T-cell (primary cell): ENCODE measurements at regions not wholly inside any gene's neighbourhood (a gene's known extent, or its start where the extent isn't known, plus 50 kb on each side); places are given as distances from the start of the nearest gene placed in this dataset.

Experiments used
- ATAC-seq, 4 experiments: fragments of 200-7000 bp in 3 of 4; fragments of 150-1000 bp in 1 of 4; cut with Tn5 transposase; replicated peaks in 1 of 4; 1 replicate in 3 of 4; 2 replicates in 1 of 4; pipeline ENCODE4 v1.10.0; 2021; ENCODE audit warnings: moderate library complexity in 3 of 4, mild to moderate bottlenecking in 2 of 4, moderate number of reproducible peaks in 1 of 4
- CTCF ChIA-PET, 2 donors: fragments of 300-600 bp; sonication (Branson Sonifier 250); formaldehyde crosslinking; loops; one replicate each; lab custom pipeline; 2022; ENCODE audit warnings: antibody characterized with exemption in 2 of 2; lab: Charles Lee
- POLR2A ChIA-PET, 2 donors: fragments of 300-600 bp; sonication (Branson Sonifier 250); formaldehyde crosslinking; loops; one replicate each; lab custom pipeline; 2022; ENCODE audit warnings: antibody characterized with exemption in 2 of 2; lab: Charles Lee
- DNase-seq, 35 experiments: peaks; one replicate each; pipeline versions ENCODE4 v3.0.0 to v3.0.0-alpha.2; 2013 to 2023
- H3K27ac ChIP-seq: one replicate; pipeline ENCODE4 v1.5.1; 2013; ENCODE audit warnings: low read length
- H3K27me3 ChIP-seq, 2 experiments: replicated peaks in 1 of 2; 1 replicate in 1 of 2; 2 replicates in 1 of 2; pipeline versions ENCODE4 v1.6.1 to v1.7.0; 2013; ENCODE audit warnings: low read length in 1 of 2, mixed read lengths in 1 of 2; ENCODE audit not compliant: control insufficient read depth in 2 of 2, insufficient read depth in 2 of 2; ENCODE audit errors: extremely low read depth in 1 of 2
- H3K36me3 ChIP-seq, 2 donors: 1 replicate in 1 of 2; 2 replicates in 1 of 2; pipeline versions ENCODE4 v1.6.1 to v1.7.0; 2013; ENCODE audit warnings: low read length in 1 of 2; ENCODE audit not compliant: control insufficient read depth in 2 of 2, insufficient read depth in 1 of 2; ENCODE audit errors: extremely low read depth in 1 of 2
- H3K4me1 ChIP-seq, 2 experiments: 1 replicate in 1 of 2; 2 replicates in 1 of 2; pipeline versions ENCODE4 v1.6.1 to v1.7.0; 2013; ENCODE audit warnings: low read length in 2 of 2, mixed read lengths in 1 of 2; ENCODE audit not compliant: insufficient read depth in 2 of 2, control insufficient read depth in 1 of 2; ENCODE audit errors: extremely low read depth in 1 of 2
- H3K4me3 ChIP-seq, 2 donors: 1 replicate in 1 of 2; 2 replicates in 1 of 2; pipeline versions ENCODE4 v1.5.1 to v1.7.0; 2013; ENCODE audit warnings: mild to moderate bottlenecking in 2 of 2, low read length in 1 of 2, moderate library complexity in 1 of 2; ENCODE audit not compliant: control insufficient read depth in 1 of 2; ENCODE audit errors: extremely low read depth in 1 of 2
- H3K9me3 ChIP-seq: 2 replicates; pipeline ENCODE4 v1.7.0; 2013
- H3K27ac Mint-ChIP-seq, 2 donors: one replicate each; pipeline ENCODE4 v1.8.0; 2020 to 2021; ENCODE audit warnings: mild to moderate bottlenecking in 2 of 2, mixed read lengths in 2 of 2
- H3K27me3 Mint-ChIP-seq, 2 donors: one replicate each; pipeline ENCODE4 v1.8.0; 2021 to 2022; ENCODE audit warnings: mixed read lengths in 2 of 2
- H3K36me3 Mint-ChIP-seq: one replicate; pipeline ENCODE4 v1.8.0; 2021; ENCODE audit warnings: mixed read lengths
- H3K4me1 Mint-ChIP-seq, 3 donors: one replicate each; pipeline ENCODE4 v1.8.0; 2020 to 2022; ENCODE audit warnings: mixed read lengths in 3 of 3, mild to moderate bottlenecking in 1 of 3
- H3K4me3 Mint-ChIP-seq, 3 donors: one replicate each; pipeline ENCODE4 v1.8.0; 2020 to 2022; ENCODE audit warnings: mild to moderate bottlenecking in 3 of 3, mixed read lengths in 3 of 3, moderate library complexity in 3 of 3
- H3K9me3 Mint-ChIP-seq, 3 donors: one replicate each; pipeline ENCODE4 v1.8.0; 2020 to 2022; ENCODE audit warnings: mixed read lengths in 3 of 3
- WGBS: methylation state at CpG from one replicate; pipeline ENCODE4 v1.1.5; 2013; ENCODE audit warnings: missing lambda C conversion rate; ENCODE audit not compliant: insufficient coverage; 5-methylcytosine and 5-hydroxymethylcytosine counted together

DNA sequence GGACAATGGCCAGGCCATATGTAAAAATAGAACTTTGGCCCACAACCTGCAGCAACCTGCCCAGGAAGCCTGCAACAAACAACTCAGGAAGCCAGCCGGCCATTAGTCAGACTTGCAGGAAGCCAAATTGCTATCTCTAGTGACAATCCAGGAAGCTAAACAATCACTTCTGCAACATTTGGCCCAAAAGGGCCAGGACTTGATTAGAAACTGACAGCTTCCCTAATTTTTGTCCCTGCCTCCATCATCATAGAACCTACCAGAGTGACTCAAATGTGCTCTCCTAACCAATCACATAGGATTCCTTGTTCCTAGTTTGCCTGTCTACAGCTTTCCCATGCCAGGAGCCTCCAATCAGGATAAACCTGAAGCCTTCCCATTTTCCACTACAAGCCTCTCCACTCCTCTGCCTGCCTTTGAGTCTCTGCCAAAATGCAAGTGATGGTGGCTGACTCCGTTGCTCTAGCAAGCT lies 639.3 kb downstream of the PTPRU start:
- no peaks in the 10 kb centered on the region for H3K4me1 Mint-ChIP-seq
- 8% methylated on average over 1 of the region's 2 CpGs for WGBS
- Histone ChIP-seq H3K27me3 (peaks cover 0 to 19% of the 10 kb centered on the region in 2 experiments), H3K4me3 (no peak overlapping the region), H3K36me3 (no peaks in the 10 kb centered on the region), H3K9me3 (no peaks in the 10 kb centered on the region), H3K27ac (no peak overlapping the region), H3K4me1 (no peaks in the 10 kb centered on the region)
- H3K36me3 Mint-ChIP-seq = no peaks in the 10 kb centered on the region
- ChIA-PET CTCF (no interaction called here), POLR2A (no interaction called here)
- H3K27me3 Mint-ChIP-seq = peaks cover 4 to 25% of the 10 kb centered on the region in 2 donors
- H3K4me3 Mint-ChIP-seq = no peak overlapping the region
- DNase-seq (no peak), ATAC-seq (no peak)
- H3K9me3 Mint-ChIP-seq = no peaks in the 10 kb centered on the region
- H3K27ac Mint-ChIP-seq = no peak overlapping the region

DNA sequence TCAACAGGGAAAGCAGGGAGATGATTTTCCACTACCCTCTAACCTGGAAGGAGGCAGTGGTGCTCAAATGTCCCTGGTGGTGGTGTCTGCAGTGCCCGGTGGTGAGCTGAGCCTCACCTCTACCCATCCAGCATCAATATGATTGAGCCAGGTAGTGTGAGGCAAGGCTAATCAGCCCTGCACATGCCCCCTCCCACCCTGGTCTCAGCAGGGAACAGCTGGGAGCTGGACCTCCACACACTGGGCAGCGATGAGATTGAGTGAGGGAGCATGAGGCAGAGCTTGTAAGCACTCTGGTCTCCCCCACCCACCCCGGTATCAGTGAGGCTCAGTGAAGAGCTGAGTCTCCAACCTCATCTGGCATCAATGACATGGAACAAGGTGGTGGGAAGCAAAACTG lies 634.3 kb downstream of the PTPRU start:
- DNase-seq = no peak
- H3K4me1 ChIP-seq = no peaks in the 10 kb centered on the region
- Mint-ChIP-seq H3K27me3 (peaks cover 17 to 33% of the 10 kb centered on the region in 2 donors), H3K9me3 (peaks cover 0 to 10% (median 5%) of the 10 kb centered on the region in 3 donors), H3K36me3 (no peaks in the 10 kb centered on the region), H3K4me1 (no peaks in the 10 kb centered on the region), H3K4me3 (no peak overlapping the region), H3K27ac (no peak overlapping the region)
- H3K27me3 ChIP-seq = peaks cover 0 to 22% of the 10 kb centered on the region in 2 experiments
- no peak for ATAC-seq
- H3K27ac ChIP-seq = no peak overlapping the region
- CTCF ChIA-PET = no interaction called here
- H3K9me3 ChIP-seq = no peaks in the 10 kb centered on the region
- H3K4me3 ChIP-seq = no peak overlapping the region
- WGBS = no CpG with 5 or more reads among the region's 3 CpGs
- H3K36me3 ChIP-seq = no peaks in the 10 kb centered on the region
- POLR2A ChIA-PET = no interaction called here

DNA sequence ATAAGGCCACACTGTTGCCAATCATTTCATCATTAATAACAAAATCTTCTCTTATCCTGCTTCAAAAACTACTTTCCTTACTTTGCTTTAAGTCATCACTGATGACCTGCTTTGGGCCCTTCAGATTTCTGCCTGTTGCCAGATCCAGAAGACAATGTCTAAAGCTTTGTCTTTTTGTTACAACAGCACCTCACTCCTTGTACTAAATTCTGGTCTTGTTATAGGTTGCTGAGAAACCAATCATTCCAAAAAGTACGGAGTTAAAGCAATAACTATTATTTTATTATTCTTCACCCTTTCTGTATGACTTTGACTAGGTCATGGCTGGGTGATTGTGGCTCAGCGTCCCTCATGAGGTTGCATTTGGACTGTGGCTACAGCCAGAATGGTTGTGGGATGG lies 633.5 kb downstream of the PTPRU start:
- WGBS = no CpG with 5 or more reads among the region's 2 CpGs
- no peaks in the 10 kb centered on the region for H3K36me3 Mint-ChIP-seq
- H3K4me1 ChIP-seq = no peaks in the 10 kb centered on the region

DNA sequence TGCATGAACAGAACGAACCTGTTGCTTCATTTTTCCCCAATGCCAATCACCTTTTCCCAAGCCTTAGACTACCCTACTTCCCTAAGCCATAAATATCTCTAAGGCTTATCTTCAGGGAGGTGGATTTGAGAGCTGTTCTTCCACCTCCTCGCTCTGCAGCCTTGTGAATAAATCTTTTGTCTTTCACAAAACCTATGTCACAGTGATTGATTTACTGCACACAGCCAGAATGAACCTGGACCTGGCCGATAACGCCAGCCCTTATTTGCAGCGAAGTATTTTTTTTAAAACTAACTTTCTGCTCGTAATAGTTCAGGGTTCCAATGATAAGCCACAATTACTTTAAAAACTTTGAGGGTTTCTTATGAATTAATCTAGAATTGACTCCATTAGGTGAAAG lies 632.6 kb downstream of the PTPRU start:
- no peak overlapping the region for H3K4me3 Mint-ChIP-seq
- no peak overlapping the region for H3K27ac Mint-ChIP-seq
- DNase-seq (no peak), ATAC-seq (no peak)
- H3K4me3 ChIP-seq = no peak overlapping the region
- H3K4me1 ChIP-seq = no peaks in the 10 kb centered on the region
- H3K9me3 Mint-ChIP-seq = peaks cover 0 to 10% (median 5%) of the 10 kb centered on the region in 3 donors
- H3K9me3 ChIP-seq = no peaks in the 10 kb centered on the region
- no peaks in the 10 kb centered on the region for H3K4me1 Mint-ChIP-seq
- H3K27me3 Mint-ChIP-seq = peaks cover 17 to 31% of the 10 kb centered on the region in 2 donors
- ChIA-PET CTCF (interaction anchor here in 1 of 2 donors (0.5 kb wide), 1 partner anchor 1765 kb away, joined by 3 read pairs; no protein-coding TSS in a partner anchor), POLR2A (no interaction called here)
- no peaks in the 10 kb centered on the region for H3K36me3 Mint-ChIP-seq
- H3K36me3 ChIP-seq = no peaks in the 10 kb centered on the region
- peaks cover 0 to 22% of the 10 kb centered on the region in 2 experiments for H3K27me3 ChIP-seq
- WGBS = no CpG with 5 or more reads among the region's 6 CpGs
- no peak overlapping the region for H3K27ac ChIP-seq

More for the DNA sequence above, 633.5 kb downstream of the PTPRU start:
- peaks cover 0 to 10% (median 5%) of the 10 kb centered on the region in 3 donors for H3K9me3 Mint-ChIP-seq
- Histone ChIP-seq H3K27me3 (peaks cover 0 to 22% of the 10 kb centered on the region in 2 experiments), H3K4me3 (no peak overlapping the region), H3K9me3 (no peaks in the 10 kb centered on the region), H3K36me3 (no peaks in the 10 kb centered on the region), H3K27ac (no peak overlapping the region)
- peaks cover 17 to 33% of the 10 kb centered on the region in 2 donors for H3K27me3 Mint-ChIP-seq
- ATAC-seq (no peak), DNase-seq (no peak)
- POLR2A ChIA-PET = no interaction called here
- CTCF ChIA-PET = no interaction called here
- no peaks in the 10 kb centered on the region for H3K4me1 Mint-ChIP-seq
- no peak overlapping the region for H3K27ac Mint-ChIP-seq
- H3K4me3 Mint-ChIP-seq = no peak overlapping the region

DNA sequence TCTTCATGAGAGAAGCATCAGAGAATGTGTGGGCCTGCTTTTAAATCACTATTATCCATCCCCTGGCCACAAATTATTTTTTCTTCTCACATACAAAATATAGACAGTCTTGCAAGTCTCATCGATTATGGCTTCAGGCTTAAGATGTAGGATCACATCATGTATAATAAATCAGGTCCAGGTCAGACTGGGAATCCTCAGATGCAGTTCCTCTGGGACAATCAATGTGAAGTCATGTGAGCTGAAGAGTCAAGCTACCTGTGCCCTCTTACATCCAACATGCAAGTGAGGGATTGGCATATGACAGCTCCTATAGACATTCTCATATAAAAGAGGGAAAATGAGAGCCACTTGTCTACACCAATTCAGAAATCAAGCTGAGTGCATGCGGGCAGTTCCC lies 631.8 kb downstream of the PTPRU start:
- H3K4me1 Mint-ChIP-seq = no peaks in the 10 kb centered on the region
- H3K9me3 ChIP-seq = no peaks in the 10 kb centered on the region
- 80% methylated on average over 2 of the region's 2 CpGs for WGBS
- H3K4me3 Mint-ChIP-seq = no peak overlapping the region
- H3K36me3 Mint-ChIP-seq = no peaks in the 10 kb centered on the region
- H3K27me3 Mint-ChIP-seq = peaks cover 17 to 28% of the 10 kb centered on the region in 2 donors
- H3K9me3 Mint-ChIP-seq = peaks cover 0 to 10% (median 5%) of the 10 kb centered on the region in 3 donors
- no peaks in the 10 kb centered on the region for H3K4me1 ChIP-seq
- ATAC-seq = no peak
- DNase-seq = no peak
- no peak overlapping the region for H3K4me3 ChIP-seq
- CTCF ChIA-PET = no interaction called here
- no peaks in the 10 kb centered on the region for H3K36me3 ChIP-seq
- POLR2A ChIA-PET = no interaction called here
- no peak overlapping the region for H3K27ac ChIP-seq
- no peak overlapping the region for H3K27ac Mint-ChIP-seq
- peaks cover 0 to 22% of the 10 kb centered on the region in 2 experiments for H3K27me3 ChIP-seq

DNA sequence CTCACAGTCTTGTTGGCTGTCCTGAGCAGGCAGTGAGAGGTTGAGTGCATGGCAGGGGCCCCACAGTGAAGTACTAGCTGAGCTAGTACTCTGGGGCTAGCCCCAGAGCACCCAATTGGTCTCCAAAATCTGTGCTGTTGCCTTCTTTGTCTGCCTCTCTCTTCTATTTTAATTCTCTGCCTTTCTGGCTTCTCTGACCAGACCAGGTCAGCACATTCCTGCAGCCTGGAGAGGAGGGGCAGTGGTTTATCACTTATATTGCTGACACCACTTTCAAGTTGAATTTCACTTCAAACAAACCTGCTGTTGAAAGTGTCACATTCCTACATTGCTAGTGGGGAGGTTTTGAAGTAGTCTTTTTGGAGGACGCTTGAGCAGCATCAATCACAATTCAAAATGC lies 628.7 kb downstream of the PTPRU start:
- H3K4me1 ChIP-seq = no peaks in the 10 kb centered on the region
- H3K27me3 ChIP-seq = peaks cover 0 to 16% of the 10 kb centered on the region in 2 experiments
- H3K36me3 ChIP-seq = no peaks in the 10 kb centered on the region
- no peaks in the 10 kb centered on the region for H3K9me3 ChIP-seq
- Mint-ChIP-seq H3K4me1 (no peaks in the 10 kb centered on the region), H3K27ac (no peak overlapping the region), H3K36me3 (no peaks in the 10 kb centered on the region), H3K4me3 (no peak overlapping the region), H3K27me3 (peaks cover 15 to 21% of the 10 kb centered on the region in 2 donors), H3K9me3 (peaks cover 11 to 25% (median 13%) of the 10 kb centered on the region in 3 donors)
- ATAC-seq (no peak), DNase-seq (no peak)
- no peak overlapping the region for H3K4me3 ChIP-seq
- ChIA-PET POLR2A (no interaction called here), CTCF (no interaction called here)
- no peak overlapping the region for H3K27ac ChIP-seq
- WGBS = no CpG with 5 or more reads among the region's 1 CpG
